Neural cell (in vitro differentiated cells): ENCODE measurements at regions not wholly inside any gene's neighbourhood (a gene's known extent, or its start where the extent isn't known, plus 50 kb on each side); places are given as distances from the start of the nearest gene placed in this dataset.

Experiments used
- H2AFZ ChIP-seq: fragments of 200-600, 300-800 bp; sonication (generic), shearing (Covaris generic); 2 replicates; pipeline ENCODE4 v1.6.0; 2014; ENCODE audit warnings: low read depth, mild to moderate bottlenecking, antibody characterized with exemption, low read length, moderate library complexity
- H3F3A ChIP-seq: fragments of 200-600 bp; shearing (Covaris generic); 2 replicates; pipeline ENCODE4 v1.6.1; 2016; ENCODE audit warnings: mild to moderate bottlenecking, moderate library complexity, mixed read lengths, antibody characterized with exemption, low read length; ENCODE audit not compliant: insufficient read depth, poor library complexity, severe bottlenecking
- H3K27ac ChIP-seq: fragments of 200-600, 300-800 bp; sonication (generic), shearing (Covaris generic); 2 replicates; pipeline ENCODE4 v1.5.1; 2014; ENCODE audit warnings: mild to moderate bottlenecking, low read length, moderate library complexity
- H3K27me3 ChIP-seq: fragments of 300-800, 200-600 bp; sonication (generic), shearing (Covaris generic); 2 replicates; pipeline ENCODE4 v1.6.0; 2014; ENCODE audit warnings: mild to moderate bottlenecking, low read depth, low read length, moderate library complexity; ENCODE audit not compliant: insufficient read depth
- H3K36me3 ChIP-seq: fragments of 300-800, 200-600 bp; sonication (generic), shearing (Covaris generic); 2 replicates; pipeline ENCODE4 v1.5.1; 2014; ENCODE audit warnings: mild to moderate bottlenecking, antibody characterized with exemption, low read length, moderate library complexity; ENCODE audit not compliant: insufficient read depth
- H3K4me2 ChIP-seq: fragments of 300-800, 200-600 bp; sonication (generic), shearing (Covaris generic); 2 replicates; pipeline ENCODE4 v1.6.0; 2014; ENCODE audit warnings: mild to moderate bottlenecking, low read length
- H3K4me3 ChIP-seq: fragments of 300-800, 200-600 bp; sonication (generic), shearing (Covaris generic); 2 replicates; pipeline ENCODE4 v1.5.1; 2014; ENCODE audit warnings: mild to moderate bottlenecking, low read length, moderate library complexity
- H3K79me2 ChIP-seq: fragments of 200-600 bp; shearing (Covaris generic); replicated peaks from 2 replicates; pipeline ENCODE4 v1.6.0; 2014; ENCODE audit warnings: mild to moderate bottlenecking, low read length, moderate library complexity; ENCODE audit not compliant: insufficient read depth
- H3K9ac ChIP-seq: fragments of 300-800, 200-600 bp; sonication (generic), shearing (Covaris generic); 2 replicates; pipeline ENCODE4 v1.6.1; 2016; ENCODE audit warnings: mild to moderate bottlenecking, low read length, mixed read lengths
- H3K9me2 ChIP-seq: fragments of 200-600 bp; shearing (Covaris generic); 2 replicates; pipeline ENCODE4 v1.6.1; 2016; ENCODE audit warnings: mild to moderate bottlenecking, low read length, mixed read lengths; ENCODE audit not compliant: insufficient read depth
- H3K9me3 ChIP-seq: fragments of 200-600, 300-800 bp; sonication (generic), shearing (Covaris generic); 2 replicates; pipeline ENCODE4 v1.6.1; 2016; ENCODE audit warnings: mild to moderate bottlenecking, mixed run types, low read length, moderate library complexity, mixed read lengths
- H4K20me1 ChIP-seq: fragments of 200-600 bp; shearing (Covaris generic); 2 replicates; pipeline ENCODE4 v1.6.1; 2016; ENCODE audit warnings: mild to moderate bottlenecking, mixed run types; ENCODE audit not compliant: insufficient read depth
- CTCF ChIP-seq: fragments of 450-650 bp; IDR thresholded peaks from 2 replicates; pipeline ENCODE4 v1.5.1; 2014; ENCODE audit warnings: antibody characterized with exemption, mild to moderate bottlenecking, moderate library complexity; ENCODE audit not compliant: poor library complexity, severe bottlenecking
- EP300 ChIP-seq: fragments of 450-650 bp; conservative IDR thresholded peaks from 2 replicates; pipeline ENCODE4 v1.6.1; 2014; ENCODE audit warnings: antibody characterized with exemption, mild to moderate bottlenecking, moderate library complexity; ENCODE audit not compliant: poor library complexity, severe bottlenecking
- EZH2 ChIP-seq: fragments of 200-600, 300-800 bp; shearing (Covaris generic), sonication (generic); IDR thresholded peaks from 2 replicates; pipeline ENCODE4 v1.6.1; 2014; ENCODE audit warnings: antibody characterized with exemption, low read length, borderline replicate concordance, mild to moderate bottlenecking; ENCODE audit not compliant: insufficient read depth, poor library complexity, severe bottlenecking
- MXI1 ChIP-seq: fragments of 450-650 bp; conservative IDR thresholded peaks from 2 replicates; pipeline ENCODE4 v1.6.1; 2014; ENCODE audit warnings: antibody characterized with exemption, mild to moderate bottlenecking; ENCODE audit not compliant: poor library complexity, severe bottlenecking
- POLR2AphosphoS5 ChIP-seq: IDR thresholded peaks from 2 replicates; pipeline ENCODE4 v1.6.1; 2012
- RAD21 ChIP-seq: fragments of 450-650 bp; conservative IDR thresholded peaks from 2 replicates; pipeline ENCODE4 v1.6.1; 2014; ENCODE audit warnings: antibody characterized with exemption, mild to moderate bottlenecking, moderate library complexity
- SMC3 ChIP-seq: fragments of 450-650 bp; conservative IDR thresholded peaks from 2 replicates; pipeline ENCODE4 v1.6.1; 2014; ENCODE audit warnings: antibody characterized with exemption, mild to moderate bottlenecking, moderate library complexity; ENCODE audit not compliant: poor library complexity
- TAF1 ChIP-seq: IDR thresholded peaks from 2 replicates; pipeline ENCODE4 v1.6.1; 2012; ENCODE audit warnings: low read depth
- TF ChIP-seq, protein P1 (sequence below): IDR thresholded peaks from 2 replicates; pipeline ENCODE4 v1.6.1; 2012; ENCODE audit warnings: borderline replicate concordance

DNA sequence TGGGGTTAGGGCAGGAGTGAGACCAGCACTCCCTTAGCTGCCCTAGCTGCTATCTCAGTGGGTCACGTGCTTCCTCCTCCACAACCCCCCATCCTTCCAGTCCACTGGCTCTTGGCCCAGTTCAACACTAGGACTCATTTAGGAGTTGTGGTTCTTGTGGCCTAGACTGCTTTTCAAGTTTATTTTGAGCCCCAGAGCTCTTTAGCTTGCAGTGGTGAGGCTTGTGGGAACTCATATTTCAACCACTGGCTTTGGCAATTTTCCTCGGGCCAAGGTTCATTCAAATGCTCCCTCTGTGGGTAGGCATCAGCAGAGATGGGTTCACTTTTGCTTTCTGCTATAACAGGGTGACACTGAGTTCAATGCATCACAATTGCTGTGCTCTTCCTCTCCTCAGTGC, 436.2 kb upstream of the SLITRK5 start:
- Histone ChIP-seq H3K4me2 (no peak overlapping the region), H3K27me3 (no peaks in the 10 kb centered on the region), H2AFZ (no peak overlapping the region), H3K36me3 (no peaks in the 10 kb centered on the region), H4K20me1 (no peaks in the 10 kb centered on the region), H3K9me3 (no peaks in the 10 kb centered on the region), H3F3A (no peaks in the 10 kb centered on the region), H3K27ac (no peak overlapping the region), H3K79me2 (no peaks in the 10 kb centered on the region), H3K9ac (no peak overlapping the region), H3K4me3 (no peak overlapping the region), H3K9me2 (no peaks in the 10 kb centered on the region)
- no peak for TF ChIP-seq SMC3
- TF ChIP-seq EP300 = no peak
- no peak for TF ChIP-seq TAF1
- TF ChIP-seq, protein P1, sequence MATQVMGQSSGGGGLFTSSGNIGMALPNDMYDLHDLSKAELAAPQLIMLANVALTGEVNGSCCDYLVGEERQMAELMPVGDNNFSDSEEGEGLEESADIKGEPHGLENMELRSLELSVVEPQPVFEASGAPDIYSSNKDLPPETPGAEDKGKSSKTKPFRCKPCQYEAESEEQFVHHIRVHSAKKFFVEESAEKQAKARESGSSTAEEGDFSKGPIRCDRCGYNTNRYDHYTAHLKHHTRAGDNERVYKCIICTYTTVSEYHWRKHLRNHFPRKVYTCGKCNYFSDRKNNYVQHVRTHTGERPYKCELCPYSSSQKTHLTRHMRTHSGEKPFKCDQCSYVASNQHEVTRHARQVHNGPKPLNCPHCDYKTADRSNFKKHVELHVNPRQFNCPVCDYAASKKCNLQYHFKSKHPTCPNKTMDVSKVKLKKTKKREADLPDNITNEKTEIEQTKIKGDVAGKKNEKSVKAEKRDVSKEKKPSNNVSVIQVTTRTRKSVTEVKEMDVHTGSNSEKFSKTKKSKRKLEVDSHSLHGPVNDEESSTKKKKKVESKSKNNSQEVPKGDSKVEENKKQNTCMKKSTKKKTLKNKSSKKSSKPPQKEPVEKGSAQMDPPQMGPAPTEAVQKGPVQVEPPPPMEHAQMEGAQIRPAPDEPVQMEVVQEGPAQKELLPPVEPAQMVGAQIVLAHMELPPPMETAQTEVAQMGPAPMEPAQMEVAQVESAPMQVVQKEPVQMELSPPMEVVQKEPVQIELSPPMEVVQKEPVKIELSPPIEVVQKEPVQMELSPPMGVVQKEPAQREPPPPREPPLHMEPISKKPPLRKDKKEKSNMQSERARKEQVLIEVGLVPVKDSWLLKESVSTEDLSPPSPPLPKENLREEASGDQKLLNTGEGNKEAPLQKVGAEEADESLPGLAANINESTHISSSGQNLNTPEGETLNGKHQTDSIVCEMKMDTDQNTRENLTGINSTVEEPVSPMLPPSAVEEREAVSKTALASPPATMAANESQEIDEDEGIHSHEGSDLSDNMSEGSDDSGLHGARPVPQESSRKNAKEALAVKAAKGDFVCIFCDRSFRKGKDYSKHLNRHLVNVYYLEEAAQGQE = no peak
- TF ChIP-seq POLR2AphosphoS5 = no peak
- TF ChIP-seq EZH2 = no peak
- no peak for TF ChIP-seq MXI1
- no peak for TF ChIP-seq RAD21
- TF ChIP-seq CTCF = no peak

GRCh38 chr13:87235621-87236020, 435.6 kb upstream of the SLITRK5 start:
- Histone ChIP-seq H3K9me3 (no peaks in the 10 kb centered on the region), H3K79me2 (no peaks in the 10 kb centered on the region), H3K9ac (no peak overlapping the region), H3F3A (no peaks in the 10 kb centered on the region), H3K9me2 (no peaks in the 10 kb centered on the region), H4K20me1 (no peaks in the 10 kb centered on the region), H2AFZ (no peak overlapping the region), H3K4me2 (no peak overlapping the region), H3K4me3 (no peak overlapping the region), H3K36me3 (no peaks in the 10 kb centered on the region), H3K27ac (no peak overlapping the region), H3K27me3 (no peaks in the 10 kb centered on the region)
- TF ChIP-seq, protein P1 = no peak
- TF ChIP-seq POLR2AphosphoS5 (no peak), MXI1 (no peak), RAD21 (no peak), TAF1 (no peak), EZH2 (no peak)
